Stimulated activated CD4-positive, alpha-beta T cell treated with anti-CD3 and anti-CD28 coated beads, TNF-alpha, amount 100 ng/mL, for 4 hours (primary cell): ENCODE measurements at regions not wholly inside any gene's neighbourhood (a gene's known extent, or its start where the extent isn't known, plus 50 kb on each side); places are given as distances from the start of the nearest gene placed in this dataset.
"Not testable (repeated sequence)": the region's sequence is repeated elsewhere in the genome, so short reads cannot be mapped to it uniquely, and the experiment has no call there.

ENCODE experiments used
- DNase-seq, 3 experiments: peaks; one replicate each; pipeline ENCODE4 v3.0.0-alpha.2; 2020; ENCODE audit warnings: low read depth in 3 of 3

DNA sequence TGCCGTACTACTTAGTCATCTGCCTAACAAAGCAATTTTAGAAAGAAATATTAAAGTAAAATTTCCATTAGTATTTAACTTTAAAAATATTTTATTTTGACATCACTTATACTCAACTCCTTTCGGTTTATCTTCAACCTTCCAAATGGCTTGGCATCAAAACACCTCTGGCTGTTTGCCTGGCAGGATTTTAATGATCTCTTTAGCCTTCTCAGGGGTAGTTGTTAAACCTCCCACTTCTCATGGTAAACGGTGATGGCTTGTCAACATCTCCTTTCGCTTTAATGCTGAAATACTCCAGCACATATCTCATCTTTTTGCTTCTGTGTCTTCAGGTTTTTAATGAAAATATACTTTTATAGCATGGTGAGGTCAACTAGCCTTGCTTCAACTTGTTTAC is 747.1 kb downstream of the CETN3 start:
- DNase-seq: no peak

- DNase-seq: no peak
Observed at GRCh38 chr5:89638871-89639270, 755.9 kb upstream of the MEF2C start.

DNA sequence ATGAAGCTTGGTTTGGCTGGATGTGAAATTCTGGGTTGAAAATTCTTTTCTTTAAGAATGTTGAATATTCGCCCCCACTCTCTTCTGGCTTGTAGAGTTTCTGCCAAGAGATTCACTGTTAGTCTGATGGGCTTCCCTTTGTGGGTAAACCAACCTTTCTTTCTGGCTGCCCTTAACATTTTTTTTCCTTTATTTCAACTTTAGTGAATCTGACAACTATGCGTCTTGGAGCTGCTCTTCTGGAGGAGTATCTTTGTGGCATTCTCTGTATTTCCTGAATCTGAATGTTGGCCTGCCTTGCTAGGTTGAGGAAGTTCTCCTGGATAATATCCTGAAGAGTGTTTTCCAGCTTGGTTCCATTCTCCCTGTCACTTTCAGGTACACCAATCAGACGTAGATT is 751.2 kb upstream of the MEF2C start:
- not testable (repeated sequence) for DNase-seq

DNA sequence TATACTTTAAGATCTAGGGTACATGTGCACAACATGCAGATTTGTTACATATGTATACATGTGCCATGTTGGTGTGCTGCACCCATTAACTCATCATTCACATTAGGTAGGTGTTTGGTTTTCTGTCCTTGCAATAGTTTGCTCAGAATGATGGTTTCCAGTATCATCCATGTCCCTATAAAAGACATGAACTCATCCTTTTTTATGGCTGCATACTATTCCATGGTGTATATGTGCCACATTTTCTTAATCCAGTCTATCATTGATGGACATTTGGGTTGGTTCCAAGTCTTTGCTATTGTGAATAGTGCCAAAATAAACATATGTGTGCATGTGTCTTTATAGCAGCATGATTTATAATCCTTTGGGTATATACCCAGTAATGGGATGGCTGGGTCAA is 747.1 kb upstream of the MEF2C start:
- not testable (repeated sequence) for DNase-seq

DNA sequence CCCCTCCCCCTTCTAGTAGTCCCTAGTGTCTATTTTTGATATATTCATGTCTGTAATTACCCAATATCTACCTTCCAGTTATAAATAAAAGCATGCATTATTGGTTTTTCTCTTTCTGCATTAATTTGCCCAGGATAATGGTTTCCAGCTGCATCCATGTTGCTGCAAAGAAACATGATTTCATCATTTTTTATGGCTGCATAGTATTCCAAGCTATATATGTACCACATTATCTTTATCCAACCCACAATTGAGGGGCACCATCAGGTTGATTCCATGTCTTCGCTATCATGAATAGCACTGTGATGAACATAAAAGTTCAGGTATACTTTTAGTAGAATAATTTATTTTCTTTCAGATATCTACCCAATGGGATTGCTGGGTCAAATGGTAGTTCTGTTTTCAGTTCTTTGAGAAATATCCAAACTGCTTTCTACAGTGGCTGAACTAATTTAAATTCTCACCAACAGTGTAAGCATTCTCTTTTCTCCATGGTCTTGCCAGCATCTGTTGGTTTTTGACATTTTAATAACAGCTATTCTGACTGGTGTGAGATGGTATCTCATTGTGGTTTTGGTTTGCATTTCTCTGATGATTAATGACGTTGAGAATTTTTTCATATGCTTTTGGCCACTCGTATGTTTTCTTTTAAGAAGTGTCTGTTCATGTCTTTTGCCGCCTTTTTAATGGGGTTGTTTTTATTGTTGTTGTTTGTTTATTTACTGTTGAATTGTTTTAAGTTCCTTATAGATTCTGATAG is 746.1 kb upstream of the MEF2C start:
- no peak for DNase-seq

DNA sequence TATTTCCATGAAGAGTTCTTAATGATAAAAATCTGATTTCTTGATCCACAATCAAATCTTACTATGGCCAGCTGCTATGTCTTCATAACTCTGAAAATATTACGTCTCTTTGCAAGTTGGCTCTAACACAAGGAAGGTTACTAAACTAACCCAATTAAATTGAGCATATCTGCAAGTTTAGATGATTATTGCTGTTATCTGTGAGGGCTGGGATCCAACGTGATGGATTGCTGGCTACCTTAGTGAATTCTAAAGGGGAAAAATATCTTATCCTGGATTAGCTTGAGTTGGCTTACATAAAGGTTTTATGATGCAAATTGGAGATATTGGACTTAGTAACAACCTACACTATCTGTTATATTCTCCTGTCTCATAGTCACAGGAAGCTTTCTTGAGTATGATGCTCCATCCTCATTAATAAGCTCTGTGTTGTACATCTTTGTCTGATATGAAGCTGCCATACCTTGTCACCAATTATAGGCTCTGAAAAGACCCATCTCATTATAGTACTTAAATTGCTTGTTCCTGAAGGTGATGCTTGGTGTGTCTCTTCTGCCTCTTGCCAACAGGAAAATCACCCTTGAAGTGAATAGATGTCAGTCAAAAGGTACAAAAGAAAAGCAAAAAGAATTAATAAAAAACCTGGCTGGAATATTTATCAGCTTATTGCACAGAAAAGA is 733.0 kb upstream of the MEF2C start:
- no peak for DNase-seq

DNA sequence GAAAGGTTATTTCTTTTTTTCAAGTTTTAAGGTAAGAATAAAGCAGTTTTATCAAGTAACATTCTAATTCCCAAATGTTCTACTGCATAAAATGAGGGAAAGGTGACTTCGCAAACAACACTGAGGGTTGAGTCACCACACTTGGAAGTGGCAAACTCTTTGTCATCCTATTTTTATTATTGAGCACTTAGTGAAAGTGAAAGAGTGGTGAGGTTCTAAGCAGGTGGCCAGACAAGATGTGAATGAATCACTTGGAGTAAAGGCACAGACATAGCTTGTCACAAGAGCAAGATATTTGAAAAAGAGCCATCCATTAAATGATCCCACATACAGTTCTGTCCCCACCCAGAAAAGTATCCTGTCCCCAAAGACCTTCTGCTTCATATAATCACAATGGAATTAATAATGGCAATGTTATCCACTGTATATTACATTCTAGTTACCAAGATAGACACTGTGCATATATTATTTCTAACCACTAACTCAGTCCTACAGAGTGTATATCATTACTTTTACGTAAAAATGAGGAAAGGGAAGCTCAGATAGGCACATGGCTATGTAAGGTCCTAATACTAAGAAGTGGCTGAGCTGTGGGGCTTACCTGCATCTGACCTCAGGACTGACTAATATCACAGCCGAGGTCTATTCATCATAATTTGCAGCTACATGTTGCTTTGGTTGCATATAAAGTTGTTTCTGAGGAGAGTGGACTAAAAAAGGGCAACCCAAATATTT is 730.4 kb upstream of the MEF2C start:
- no peak for DNase-seq

DNA sequence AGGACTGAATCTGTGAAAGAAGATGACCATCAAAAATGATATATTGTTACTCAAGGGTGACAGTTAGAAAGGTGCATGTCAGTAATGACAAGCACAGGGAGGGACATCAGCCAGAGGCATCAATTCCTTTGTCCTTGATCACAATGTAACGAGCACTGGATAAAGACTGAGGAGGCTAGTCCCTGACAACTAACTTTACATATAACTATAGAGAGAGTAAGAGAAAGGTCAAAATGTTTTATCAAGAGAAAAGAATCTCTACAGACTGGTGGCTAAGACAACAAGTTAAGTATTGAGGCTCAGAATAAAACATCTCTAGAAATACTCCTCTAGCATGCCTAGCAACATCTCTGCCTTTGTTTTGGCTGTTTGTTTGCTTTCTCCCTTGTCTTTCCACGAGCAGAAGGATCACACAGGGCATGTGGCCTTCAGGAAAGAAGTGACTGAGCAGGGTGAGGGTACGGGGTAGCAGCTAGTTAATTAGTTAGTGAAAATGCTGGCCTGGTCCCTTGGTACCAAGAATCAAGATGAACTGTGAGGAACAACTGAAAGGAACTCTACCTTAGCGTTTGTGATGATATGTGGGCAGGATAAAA is 724.1 kb upstream of the MEF2C start:
- DNase-seq: no peak

- DNase-seq: no peak
Observed at GRCh38 chr5:89604342-89604741, 721.4 kb upstream of the MEF2C start.

DNA sequence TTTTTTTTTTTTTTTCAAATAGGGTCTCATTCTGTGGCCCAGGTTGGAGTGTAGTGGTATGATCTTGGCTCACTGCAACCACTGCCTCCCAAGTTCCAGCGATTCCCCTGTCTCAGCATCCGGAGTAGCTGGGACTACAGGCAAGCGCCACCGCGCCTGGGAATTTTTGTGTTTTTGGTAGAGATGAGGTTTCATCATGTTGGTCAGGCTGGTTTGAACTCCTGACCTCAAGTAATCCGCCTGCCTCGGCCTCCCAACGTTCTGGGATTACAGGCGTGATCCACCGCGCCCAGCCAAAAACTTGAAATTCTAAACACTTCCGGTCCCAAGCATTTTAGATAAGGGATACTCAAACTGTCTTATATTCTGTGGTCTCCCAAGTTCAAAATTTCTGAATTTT is 718.9 kb upstream of the MEF2C start:
- no peak for DNase-seq

GRCh38 chr5:89597878-89598277 is 714.9 kb upstream of the MEF2C start:
- no peak for DNase-seq

- DNase-seq: no peak
Observed at GRCh38 chr5:89596821-89597220, 713.8 kb upstream of the MEF2C start.

- DNase-seq: no peak
Observed at GRCh38 chr5:89595056-89595455, 712.1 kb upstream of the MEF2C start.

GRCh38 chr5:89584339-89584956 is 701.5 kb upstream of the MEF2C start:
- no peak for DNase-seq

GRCh38 chr5:89583534-89583933 is 700.5 kb upstream of the MEF2C start:
- DNase-seq: no peak

DNA sequence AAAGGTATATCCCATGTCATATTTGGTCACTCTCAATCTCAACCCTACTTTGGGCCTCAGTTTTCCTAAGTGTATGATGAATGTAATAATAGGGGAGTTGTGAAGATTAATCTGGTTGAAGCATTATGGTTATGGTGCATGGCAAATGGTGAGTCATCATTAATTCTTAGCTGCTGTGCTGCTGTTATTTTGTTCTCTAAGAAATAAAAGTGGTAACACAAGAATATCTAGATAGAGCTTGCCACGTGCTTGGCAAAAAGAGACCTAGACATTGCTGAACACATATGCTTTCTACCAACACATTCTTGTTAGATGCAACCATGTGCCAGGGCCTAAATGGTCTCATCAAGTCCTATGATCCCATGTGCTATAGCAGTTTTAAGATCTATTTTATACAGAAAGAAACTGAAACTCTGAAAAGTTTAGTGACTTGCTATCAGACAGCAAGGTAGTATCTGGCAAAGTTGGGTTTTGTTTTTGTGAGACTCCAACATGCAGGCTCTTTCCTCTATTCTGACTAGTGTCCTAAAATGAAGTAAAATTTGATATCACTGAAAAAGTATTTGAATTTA is 699.9 kb upstream of the MEF2C start:
- no peak for DNase-seq

DNA sequence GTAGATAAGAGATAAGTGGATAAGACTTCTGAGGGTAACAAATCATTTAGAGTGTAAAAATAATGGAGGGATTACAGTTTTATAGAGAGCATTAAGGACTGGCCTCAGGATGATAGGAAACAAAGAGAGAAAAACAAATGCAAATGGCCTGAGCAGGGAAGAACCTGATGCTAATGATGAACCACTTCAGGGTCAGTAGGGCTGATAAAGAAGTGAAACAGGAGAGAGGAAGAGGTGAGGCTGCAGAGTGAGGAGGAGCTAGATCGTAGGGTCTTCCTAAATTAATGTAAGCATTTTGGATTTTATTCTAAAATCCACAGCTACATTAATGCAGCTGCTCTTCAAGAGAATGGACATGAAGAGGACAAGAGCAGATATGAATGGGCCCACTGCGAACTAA is 698.0 kb upstream of the MEF2C start:
- DNase-seq: no peak

DNA sequence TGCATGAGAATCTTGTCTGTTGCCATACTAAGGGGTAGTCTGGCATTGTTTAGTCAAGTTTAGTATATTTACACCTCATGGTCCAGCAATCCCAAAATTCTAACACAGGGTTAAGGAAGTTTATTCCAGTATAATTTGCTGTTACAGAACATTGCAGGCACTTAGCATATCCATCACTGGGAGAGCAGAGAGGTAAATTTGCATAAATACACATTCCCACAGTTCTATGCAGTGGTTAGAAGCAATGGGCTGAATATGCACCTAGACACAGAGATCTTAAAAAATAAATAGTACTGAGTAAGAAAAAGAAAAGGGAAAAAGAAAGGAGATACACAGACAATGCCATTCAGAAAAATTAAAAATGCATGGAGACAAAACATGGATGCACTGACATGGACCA is 692.3 kb upstream of the MEF2C start:
- no peak for DNase-seq

DNA sequence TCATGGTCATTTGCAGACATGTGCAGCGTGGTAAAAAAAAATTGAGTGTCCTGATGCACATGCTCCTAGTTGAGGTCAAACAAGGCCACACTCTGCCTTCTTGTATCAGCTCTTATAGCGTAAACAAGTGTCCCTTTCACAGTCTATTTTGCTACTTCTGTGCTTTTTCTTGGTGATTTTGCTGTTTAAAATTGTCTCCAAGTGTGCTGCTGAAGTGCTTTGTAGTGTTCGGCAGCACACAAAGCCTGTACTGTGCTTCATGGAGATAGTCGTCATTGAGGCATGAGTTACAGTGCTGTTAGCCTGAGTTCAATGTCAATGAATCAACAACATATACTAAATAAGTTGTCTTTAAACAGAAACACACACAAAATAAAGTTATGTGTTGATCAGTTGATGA is 690.4 kb upstream of the MEF2C start:
- no peak for DNase-seq

- no peak for DNase-seq
Observed at GRCh38 chr5:89572696-89573095, 689.7 kb upstream of the MEF2C start.

DNA sequence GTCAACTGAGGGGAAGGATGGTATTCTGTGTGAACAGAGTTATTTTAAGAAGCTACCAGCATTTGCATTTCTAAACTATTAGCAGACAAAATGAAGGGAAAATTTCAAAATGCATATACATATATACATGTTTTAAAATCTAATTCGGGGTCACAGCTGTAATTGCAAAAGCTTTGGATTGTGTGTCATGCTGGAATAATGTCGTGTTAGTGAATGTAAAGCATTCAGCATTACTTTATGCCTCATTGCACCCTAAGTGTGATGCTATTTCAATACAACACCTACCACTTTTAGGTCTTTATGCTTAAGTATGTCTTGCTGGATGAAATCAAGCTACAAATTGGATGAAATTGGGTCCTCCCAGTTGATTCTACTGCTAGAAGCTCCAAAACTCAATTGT is 687.6 kb upstream of the MEF2C start:
- no peak for DNase-seq

- DNase-seq: no peak
Observed at GRCh38 chr5:89566340-89566739, 683.4 kb upstream of the MEF2C start.
